DMS153 (cell line): ENCODE measurements at regions not wholly inside any gene's neighbourhood (a gene's known extent, or its start where the extent isn't known, plus 50 kb on each side); places are given as distances from the start of the nearest gene placed in this dataset.

ENCODE experiments used
- DNase-seq: peaks from one replicate; lab custom pipeline; 2025; lab: John Stamatoyannopoulos, UW

DNA sequence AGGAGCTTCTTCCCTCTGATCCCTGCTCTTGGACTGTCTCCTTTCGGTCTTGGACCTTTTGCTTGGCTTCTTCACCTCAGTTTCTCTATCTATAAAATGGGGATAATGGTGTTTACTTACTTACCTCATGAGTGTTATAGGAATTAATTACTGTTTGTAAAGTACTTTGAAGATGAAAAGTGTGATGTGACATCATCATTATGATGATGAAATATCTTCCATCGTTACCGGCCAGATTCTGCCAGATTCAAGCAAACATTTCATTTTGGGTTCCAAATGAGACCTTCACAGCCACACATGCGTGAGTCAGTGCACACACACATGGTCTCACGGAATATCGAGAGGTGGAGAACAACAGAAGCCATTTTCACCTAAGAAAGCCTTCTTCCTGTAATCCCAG, 220.1 kb upstream of the RPL34 start:
- no peak for DNase-seq

DNA sequence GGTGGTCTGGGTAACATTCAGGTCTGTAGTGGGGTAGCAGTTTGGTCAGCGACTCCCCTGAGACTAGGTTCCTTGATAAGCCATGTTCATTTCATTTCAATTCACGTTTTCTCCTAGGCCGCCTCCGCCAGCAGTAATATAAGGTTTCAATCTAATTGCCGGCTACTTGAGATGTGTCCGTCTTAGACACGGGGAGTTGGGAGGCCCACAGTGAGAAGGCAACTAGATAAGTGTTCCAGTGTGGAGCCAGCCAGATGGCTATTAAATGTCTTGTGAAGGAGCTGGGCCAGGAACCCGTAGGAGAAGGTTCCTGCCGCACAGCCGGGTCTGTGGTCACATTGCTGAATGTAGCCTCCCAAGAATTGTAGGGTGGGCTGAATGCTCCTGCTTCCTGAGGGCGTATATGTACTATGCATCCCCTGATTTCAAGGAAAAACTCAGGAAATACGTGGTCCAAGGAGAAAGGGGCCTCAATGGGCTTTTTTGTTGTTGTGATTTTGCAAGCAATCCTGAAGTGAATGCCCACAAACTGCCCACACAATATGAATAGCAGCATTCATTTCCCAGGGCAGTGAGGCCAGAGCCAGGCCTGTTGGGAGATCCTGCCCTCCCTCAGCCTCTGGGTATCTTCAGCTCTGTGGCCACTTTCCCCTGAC, 220.6 kb upstream of the RPL34 start:
- DNase-seq = no peak

DNA sequence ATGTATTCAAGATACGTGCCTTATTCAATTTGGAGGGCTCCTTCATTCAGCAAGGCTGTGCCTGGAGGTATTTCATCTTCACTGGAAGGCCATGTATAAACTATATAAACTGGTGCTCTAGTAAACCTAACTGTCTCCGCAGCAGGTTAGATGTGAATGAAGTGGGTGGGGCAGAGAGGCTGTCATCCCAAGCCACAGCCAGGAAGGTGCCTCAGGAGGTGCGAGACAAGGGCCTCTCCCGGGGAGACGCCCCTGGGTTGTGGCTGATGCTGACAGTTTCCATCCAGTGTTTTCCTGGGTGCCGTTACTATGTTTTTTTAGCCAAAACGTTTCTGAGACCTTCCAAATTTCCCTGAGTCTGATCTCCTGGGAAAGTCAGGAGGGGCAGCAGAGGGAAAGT, 221.5 kb upstream of the RPL34 start:
- DNase-seq = no peak

DNA sequence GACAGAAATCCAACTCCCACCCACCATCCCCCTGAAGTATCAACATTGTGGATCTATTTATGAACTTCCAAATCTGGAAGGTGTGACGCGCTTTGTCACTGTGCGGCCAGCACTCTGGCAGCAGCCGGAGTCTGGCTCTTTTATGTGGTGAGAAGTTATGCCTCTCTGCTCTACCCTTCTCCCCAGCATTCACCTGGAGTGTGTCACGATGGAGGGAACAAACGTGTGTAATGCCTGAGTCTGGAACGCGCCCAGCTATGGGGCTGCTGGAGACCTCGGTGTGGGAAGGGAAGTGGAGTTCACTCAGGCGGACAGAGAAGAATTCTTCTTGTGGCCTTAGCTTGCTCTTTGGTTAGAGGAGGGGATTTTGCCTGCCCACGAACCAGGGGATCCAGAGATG, 222.1 kb upstream of the RPL34 start:
- no peak for DNase-seq

DNA sequence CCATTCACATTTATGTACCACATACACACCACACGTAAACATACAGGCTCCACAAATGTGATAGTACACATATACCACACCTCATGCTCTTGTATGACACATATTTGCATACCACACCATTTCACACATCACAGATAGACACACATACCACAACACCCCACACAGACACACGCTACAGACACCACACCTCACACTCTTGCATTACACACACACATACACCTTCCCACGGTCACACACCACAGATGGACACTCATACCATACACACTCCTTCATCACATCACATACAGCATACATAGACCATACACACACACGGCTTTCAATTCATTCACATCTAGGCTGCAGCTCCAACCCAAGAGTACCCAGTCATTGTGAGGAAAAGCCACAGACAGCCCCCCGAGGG, 222.5 kb upstream of the RPL34 start:
- DNase-seq = no peak

DNA sequence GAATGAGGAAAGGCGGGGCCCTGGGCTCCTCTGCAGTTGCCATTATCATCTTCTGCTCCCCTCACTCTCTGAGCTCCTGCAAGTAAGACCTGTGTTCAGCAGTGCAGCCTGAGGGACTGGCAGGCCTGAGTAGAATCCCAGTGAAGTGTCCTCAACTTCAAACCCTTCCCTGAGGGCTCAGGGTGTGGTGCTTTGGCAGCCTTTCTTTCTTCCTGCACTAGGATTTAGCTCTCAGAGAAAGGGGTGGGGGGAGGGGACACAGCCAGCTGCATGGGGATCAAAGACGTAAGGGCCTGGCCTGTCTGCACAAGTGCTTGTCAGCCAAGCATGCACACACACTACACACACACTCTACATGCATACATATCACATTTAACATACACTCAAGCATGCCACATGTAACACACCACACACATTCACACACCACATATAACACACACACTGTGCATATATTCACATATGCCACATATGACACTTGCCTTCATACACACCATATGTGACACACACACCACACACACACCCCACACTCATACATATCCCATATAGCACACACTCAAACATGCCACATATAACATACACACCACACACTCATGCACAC, 223.4 kb upstream of the RPL34 start:
- DNase-seq = no peak

DNA sequence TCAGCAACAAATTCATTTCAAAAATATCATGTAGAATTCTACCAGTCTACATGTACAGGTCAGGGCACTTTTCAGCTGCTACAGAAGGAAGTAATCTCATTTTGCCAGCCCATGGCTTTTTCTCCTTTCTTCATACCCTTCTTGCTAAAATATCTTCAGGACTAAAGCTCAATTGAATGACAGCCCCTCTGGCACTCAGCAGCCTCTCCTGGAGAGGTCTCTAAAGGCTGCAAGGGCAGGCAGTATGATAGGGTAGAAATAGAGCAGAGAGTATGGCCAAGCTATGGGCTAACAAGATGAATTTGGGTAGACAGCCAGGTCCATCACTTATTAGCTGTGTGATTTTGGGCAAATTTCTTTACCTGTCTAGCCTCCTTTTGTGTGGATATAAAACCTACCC, 224.6 kb upstream of the RPL34 start:
- DNase-seq = no peak

DNA sequence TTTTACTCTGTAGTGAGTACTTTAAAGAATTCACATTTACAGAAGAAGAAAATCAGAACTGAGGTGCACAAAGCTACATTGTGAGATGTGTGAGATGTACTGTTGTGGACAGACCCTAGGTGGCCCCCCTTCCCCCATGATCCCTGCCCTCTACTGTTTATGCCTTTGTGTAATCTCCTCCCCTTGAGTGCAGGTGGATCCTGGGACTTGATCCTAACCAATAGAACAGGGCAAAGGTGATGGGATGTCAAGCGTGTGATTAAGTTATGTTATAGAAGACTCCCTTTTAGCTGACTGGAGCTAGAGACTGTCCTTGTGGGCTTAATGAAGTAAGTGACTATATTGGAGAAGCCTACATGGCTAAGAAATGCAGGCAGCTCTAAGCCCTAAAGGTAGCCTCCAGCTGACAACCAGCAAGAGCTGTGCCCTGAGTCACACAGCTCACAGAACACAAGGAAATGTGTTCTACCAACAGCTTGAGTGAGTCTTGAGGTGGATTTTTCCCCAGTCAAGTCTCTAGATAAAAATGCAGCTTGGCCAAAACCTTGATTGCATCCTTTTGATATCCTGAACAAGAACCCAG, 225.2 kb upstream of the LEF1 start:
- DNase-seq = no peak

DNA sequence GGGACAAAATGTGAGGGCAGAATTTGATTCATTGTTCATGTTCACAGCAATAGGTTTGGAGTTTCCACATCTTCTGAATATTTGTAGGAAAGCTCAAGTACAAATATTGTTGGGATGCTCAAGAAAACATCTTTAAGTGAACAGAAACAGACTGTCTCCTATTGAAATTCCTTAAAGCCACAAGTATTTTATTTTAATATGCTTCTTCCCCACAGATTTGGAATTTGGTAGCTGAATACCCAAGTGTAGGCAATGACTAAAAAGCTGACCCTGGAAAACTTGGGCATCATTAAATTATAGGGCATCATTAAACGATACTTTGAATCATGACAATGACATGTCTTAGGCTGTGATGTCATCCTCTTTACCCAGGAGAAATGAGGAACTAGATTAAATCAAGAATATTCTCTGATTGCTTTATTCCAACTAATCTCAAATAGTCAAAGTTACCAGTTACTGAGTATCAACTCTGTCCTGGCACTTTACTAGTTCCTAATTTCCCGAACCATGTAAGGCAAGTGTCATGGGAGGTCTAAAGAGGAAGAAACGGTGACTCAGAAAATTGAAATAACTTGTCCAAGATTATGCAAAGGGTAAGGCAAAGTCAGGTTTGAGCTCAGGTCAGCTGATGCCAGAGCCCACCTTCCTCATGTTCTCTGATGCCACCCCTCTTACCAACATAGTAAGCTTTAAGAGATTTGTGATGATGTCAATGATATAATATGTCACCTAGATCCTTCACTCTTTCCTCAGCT, 223.1 kb upstream of the LEF1 start:
- no peak for DNase-seq

DNA sequence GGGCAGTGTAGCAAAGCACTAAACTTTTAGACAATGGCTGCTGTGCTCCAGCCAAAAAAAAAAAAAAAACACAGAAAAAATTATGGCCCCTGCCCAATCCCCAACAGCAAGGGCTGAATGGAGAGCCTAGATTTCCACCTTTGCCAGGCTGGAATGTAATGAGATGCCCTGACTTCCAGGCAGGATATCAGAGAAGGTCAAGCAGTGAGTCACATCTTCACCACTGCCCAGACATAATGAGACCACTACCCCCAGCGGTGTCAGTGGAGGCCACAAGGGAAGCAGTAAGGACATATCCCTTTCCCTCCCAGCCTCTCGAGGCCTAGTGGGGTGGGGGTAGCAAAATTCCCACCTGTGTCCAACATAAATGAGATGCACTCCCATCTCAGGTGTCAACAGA, 216.3 kb upstream of the LEF1 start:
- no peak for DNase-seq

DNA sequence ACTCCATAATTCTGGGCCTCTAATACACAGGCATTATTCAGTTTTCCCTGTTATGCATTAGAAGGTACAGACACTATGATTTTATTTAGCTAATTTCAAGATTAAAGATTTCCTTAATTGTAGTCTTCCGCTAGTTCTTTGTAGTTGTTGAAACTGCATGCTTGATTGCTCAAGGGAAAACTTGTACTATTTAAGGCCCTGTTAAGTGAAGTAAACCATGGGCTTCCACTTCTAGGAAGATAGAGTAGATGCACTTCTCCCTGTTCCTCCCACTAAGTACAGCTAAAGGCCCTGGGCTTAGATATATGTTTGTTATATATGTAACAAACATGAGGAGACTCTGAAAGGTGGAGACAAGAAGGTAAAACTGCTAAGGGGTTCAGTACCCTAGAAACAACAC, 215.8 kb upstream of the LEF1 start:
- DNase-seq = no peak

DNA sequence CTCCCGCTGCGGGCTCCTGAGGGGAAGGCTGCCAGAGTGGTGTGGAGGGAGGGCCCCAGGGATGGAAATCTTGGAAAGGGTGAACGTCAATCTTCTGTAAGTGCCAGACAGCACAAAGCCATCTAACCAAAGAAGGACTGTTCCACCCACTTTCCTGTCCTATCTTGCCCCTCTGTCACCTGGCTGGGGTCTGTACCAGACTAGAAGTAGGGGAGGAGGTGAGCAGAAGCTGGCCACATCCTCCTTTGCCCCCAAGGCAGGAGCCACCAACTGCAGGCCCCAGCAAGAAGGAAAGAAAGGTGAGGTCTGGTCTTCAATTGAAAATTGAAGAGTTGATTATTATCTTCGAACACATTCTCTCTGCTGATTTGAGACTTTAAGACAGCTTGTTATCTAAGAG, 214.4 kb upstream of the LEF1 start:
- no peak for DNase-seq

DNA sequence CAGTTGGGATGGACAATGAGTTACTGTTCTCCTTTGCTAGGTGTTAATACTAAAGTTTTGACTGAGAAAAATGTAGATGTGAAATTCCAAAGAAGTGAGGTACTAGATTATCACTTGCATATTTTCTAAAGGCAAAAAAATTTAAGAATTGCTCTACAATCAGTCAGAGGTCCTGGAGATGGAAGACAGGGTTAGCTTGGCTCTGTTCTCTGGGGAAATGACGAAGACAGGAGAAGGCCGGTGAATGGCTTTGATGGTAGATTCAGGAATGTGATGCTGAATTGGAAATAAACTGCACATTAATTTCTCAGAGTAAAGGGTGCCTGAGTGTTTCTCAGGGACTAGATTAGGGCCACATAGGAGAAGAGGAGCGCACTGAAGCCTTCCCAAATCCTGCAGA, 214.0 kb upstream of the LEF1 start:
- no peak for DNase-seq

DNA sequence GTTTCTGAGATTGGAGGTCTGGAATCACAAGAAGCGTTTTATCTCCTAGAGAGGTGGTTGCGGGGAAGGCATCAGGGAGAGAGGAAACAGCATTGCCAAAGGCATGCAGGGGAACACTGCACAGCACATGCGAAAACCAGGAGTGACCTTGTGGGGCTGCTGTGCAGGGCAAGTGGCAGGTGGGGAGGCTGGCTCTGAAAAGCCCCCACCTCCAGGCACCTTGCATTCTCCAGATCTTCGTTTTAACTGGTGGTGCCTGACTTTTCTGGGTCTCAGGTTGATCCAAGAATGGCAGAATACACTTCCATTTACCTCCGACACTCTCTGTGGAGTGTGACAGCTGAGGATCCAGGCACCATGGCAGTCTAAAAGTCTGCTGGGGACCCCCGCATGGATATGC, 209.4 kb upstream of the LEF1 start:
- DNase-seq = no peak

DNA sequence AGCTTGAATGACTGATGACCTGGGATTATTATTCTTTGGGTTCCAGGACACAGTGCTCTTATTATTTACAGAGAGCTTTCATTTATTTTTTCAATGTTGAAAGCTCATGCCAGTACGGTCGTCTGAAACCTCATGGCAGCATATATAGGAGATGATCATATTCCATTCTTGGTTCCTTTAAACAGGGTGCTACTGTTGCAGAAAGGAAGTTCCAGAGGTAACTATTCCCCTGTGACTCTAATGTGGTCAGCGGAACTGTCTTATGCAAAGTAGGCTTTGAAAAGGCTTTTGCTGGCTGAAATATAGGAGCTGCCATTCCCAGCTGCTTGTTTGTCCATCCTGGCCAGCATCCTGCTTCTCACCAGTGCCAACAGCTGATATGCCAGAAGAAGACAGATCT, 208.3 kb upstream of the LEF1 start:
- no peak for DNase-seq

DNA sequence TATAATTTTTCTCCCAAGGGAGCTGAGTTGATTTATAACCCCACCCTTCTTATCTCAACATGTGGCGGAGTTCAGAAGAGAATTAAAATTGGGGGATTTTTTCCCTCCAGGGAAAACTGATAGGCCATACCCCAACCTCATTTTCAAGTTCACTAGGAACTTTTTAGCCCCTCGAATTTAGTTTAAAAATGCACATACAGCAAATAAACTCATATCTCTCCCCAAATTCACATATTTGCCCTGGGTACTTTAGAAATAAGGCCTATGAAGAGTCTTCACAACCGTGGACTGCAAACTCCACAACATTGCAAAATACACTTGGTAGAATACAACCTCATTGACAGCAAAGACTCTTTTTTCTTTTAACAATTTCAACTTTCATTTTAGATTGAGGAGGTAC, 206.7 kb upstream of the LEF1 start:
- DNase-seq = no peak

DNA sequence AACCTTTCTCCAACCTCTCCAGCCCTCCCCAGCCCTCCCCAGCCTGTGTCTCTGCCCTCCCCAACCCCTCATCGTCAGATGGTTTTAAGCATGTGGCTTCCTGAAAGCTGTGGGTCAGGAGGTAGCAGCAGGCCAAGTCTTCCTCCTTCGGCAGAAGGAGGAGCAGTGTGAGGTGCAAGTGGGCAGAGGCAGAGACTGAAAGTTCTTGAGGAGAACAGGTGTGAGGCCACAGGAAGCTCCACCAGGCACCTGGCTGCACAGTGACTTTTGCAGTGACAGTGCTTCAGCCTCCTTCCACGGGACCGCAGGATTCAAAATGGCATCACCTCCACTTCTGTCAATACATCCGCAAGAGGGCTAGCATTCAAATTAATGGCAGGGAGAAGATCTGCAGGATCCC, 203.9 kb upstream of the LEF1 start:
- DNase-seq = no peak

DNA sequence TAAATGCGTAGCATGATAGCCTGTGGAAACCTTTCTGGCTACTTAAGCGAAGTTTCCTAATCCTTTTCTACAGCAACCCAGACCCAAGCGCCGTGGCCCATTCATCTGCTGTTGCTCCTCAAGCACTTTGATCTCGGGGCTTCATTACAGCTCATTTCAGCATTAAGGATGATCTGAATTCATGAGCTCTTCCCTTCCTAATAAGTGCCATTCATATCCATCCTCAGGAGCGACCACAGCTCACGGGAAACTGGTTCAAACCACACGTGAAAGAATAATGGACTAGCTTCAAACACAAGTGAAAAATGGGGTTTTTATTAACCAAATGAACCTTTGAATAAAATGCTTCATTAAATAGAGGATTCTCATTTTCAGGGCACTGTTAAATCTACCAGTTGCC, 202.6 kb upstream of the LEF1 start:
- DNase-seq = no peak

DNA sequence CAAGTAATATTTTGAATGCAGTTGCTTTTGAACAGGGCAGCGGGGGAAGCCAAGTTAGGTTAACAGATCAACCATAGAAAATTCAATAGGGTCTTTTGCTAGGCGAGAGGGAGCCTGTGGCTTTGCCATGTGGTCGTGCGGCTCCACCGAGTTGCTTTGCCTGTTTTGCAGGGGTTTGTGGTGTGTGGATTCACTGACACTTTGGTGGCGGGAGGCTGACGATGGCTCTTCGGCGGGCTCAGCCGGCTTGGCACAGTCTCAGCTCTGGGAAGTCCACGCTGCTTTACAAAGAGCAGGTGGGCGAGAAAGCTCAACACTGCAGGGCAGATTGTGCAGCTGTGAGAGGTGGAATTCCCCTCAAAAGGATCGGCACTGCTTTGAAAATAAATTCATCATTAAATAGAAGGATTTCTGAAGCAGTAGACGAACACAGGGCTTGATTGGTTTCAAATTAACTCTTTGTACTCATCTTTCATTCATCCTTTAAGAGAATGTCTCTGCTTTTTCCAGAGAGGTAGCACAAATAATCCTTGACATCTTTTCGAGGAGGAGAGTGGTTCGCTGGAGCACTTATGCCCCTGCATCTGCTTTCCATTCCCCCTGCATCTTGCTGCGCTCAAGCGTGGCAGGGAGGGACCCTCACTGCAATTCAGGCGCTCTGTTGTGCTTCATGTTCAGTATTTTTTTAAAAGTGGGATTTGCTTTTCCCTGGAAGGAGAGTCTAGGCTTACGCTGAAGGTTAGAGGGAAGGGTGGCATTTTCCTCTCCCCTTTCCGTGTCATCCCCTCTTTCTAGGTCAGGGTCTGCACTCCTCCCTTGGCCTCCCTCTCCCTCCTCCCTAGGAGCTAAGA, 201.8 kb upstream of the LEF1 start:
- no peak for DNase-seq

DNA sequence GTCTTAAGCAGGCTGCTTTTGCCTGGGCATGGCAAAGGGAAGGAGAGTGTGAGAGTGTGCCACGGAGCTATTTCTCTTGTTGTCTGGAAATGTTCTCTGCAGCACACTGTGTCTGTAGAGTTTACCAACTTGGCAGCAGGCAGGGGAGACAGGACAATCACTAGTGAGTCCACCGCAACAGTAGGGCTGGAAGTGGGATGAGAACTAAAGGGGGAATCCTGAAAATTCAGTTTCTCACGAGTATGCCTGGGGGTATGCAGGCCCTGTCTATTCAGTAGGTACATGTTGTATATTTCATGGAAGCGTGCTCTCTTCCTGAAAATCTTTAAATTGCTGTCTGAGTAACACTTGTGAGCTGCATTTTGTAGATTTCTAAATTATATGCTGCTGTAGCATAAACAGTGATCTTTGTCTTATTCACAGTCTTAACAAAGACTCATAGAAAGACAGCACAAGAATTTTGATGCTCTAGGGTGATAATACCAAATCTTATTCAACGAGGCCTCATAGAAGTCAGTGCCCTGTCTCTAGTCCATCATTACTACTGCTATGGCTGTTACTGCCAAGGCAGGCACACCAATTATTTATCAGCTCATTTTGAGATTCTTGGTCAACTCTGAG, 200.4 kb upstream of the LEF1 start:
- DNase-seq = no peak

DNA sequence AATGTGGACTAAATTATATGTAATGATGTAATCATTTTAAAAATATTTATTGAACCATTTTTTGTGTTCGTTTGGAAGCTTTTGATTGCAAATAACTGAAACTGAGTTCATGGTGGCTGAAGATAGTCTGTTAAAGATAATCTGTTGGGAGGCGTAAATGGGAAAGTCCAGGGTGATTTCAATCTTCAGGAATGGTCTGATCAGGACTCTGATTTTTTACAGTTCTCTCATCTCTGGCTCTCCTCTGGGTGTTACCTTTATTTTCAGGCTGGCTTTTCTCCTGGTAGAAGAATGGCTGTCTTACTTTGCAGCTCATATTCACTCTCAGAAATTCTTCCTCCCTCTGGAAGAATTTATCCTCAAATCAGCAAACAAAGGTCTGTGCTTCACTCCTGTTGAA, 199.0 kb upstream of the LEF1 start:
- no peak for DNase-seq

DNA sequence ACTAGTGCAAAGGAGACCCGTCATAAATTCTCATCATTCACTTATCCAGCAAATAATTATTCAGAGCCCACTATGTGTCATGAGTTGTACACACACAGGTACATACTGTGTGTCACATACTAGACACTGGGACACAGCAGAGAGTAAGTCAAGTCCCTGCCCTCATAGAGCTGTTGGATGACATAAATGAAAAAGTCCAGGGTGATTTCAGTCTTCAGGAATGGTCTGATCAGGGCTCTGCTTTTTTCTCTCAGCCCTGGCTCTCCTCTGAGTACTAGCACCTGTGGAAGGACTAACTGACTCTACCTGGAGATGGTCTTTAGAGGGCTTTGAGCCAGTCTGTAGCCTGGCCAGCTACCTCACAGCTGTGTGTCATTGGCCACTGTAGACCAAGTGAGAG, 198.0 kb upstream of the LEF1 start:
- DNase-seq = no peak
